Progenitor cell of endocrine pancreas (in vitro differentiated cells): ENCODE measurements at regions not wholly inside any gene's neighbourhood (a gene's known extent, or its start where the extent isn't known, plus 50 kb on each side); places are given as distances from the start of the nearest gene placed in this dataset.

Experiments used
- DNase-seq: peaks from one replicate; pipeline ENCODE4 v3.0.0; 2021; ENCODE audit warnings: low spot score; ENCODE audit not compliant: unreplicated experiment
- H3K27ac Mint-ChIP-seq: 2 replicates; pipeline ENCODE4 v1.8.0; 2021; ENCODE audit warnings: mild to moderate bottlenecking, moderate library complexity, mixed read lengths
- H3K27me3 Mint-ChIP-seq: 2 replicates; pipeline ENCODE4 v1.8.0; 2021; ENCODE audit warnings: mixed read lengths
- H3K36me3 Mint-ChIP-seq: 2 replicates; pipeline ENCODE4 v1.8.0; 2022; ENCODE audit warnings: mixed read lengths; ENCODE audit not compliant: insufficient read depth
- H3K4me1 Mint-ChIP-seq: 2 replicates; pipeline ENCODE4 v1.8.0; 2021; ENCODE audit warnings: low read depth, mixed read lengths
- H3K4me3 Mint-ChIP-seq: 2 replicates; pipeline ENCODE4 v1.8.0; 2021; ENCODE audit warnings: low read depth, mild to moderate bottlenecking, moderate library complexity, mixed read lengths
- H3K9me3 Mint-ChIP-seq: 2 replicates; pipeline ENCODE4 v1.8.0; 2021; ENCODE audit warnings: low read depth, mixed read lengths
- CTCF ChIP-seq: fragments of 200-600 bp; sonication (generic); IDR thresholded peaks from one replicate; pipeline ENCODE4 v1.5.0; 2021; ENCODE audit warnings: antibody characterized with exemption, mild to moderate bottlenecking; ENCODE audit not compliant: unreplicated experiment

- DNase-seq, result no peak
- TF ChIP-seq CTCF, result no peak
- Mint-ChIP-seq H3K9me3 (no peaks in the 10 kb centered on the region), H3K4me3 (no peak overlapping the region), H3K27ac (no peak overlapping the region), H3K36me3 (no peaks in the 10 kb centered on the region), H3K4me1 (peaks cover 1% of the 10 kb centered on the region), H3K27me3 (no peaks in the 10 kb centered on the region)
Observed at GRCh38 chr4:92111493-92111892, 192.3 kb upstream of the GRID2 start.

GRCh38 chr4:92112805-92113204 is 191.0 kb upstream of the GRID2 start:
- no peak for TF ChIP-seq CTCF
- DNase-seq, result no peak
- Mint-ChIP-seq H3K27ac (no peak overlapping the region), H3K27me3 (no peaks in the 10 kb centered on the region), H3K9me3 (peaks cover 3% of the 10 kb centered on the region), H3K36me3 (no peaks in the 10 kb centered on the region), H3K4me3 (no peak overlapping the region), H3K4me1 (no peaks in the 10 kb centered on the region)

GRCh38 chr4:92120810-92121498 is 182.8 kb upstream of the GRID2 start:
- Mint-ChIP-seq H3K27me3 (no peaks in the 10 kb centered on the region), H3K4me3 (no peak overlapping the region), H3K9me3 (peaks cover 3% of the 10 kb centered on the region), H3K4me1 (no peaks in the 10 kb centered on the region), H3K27ac (no peak overlapping the region), H3K36me3 (no peaks in the 10 kb centered on the region)
- no peak for TF ChIP-seq CTCF
- no peak for DNase-seq

- TF ChIP-seq CTCF, result no peak
- H3K4me3 Mint-ChIP-seq, result no peak overlapping the region
Observed at GRCh38 chr4:92122911-92123310, 180.9 kb upstream of the GRID2 start.

GRCh38 chr4:92128676-92129075 is 175.1 kb upstream of the GRID2 start:
- no peaks in the 10 kb centered on the region for H3K36me3 Mint-ChIP-seq
- peaks cover 4% of the 10 kb centered on the region for H3K4me1 Mint-ChIP-seq
- H3K4me3 Mint-ChIP-seq, result no peak overlapping the region
- TF ChIP-seq CTCF, result no peak
- no peak overlapping the region for H3K27ac Mint-ChIP-seq
- H3K9me3 Mint-ChIP-seq, result peaks cover 19% of the 10 kb centered on the region
- DNase-seq, result no peak
- H3K27me3 Mint-ChIP-seq, result no peaks in the 10 kb centered on the region

More at GRCh38 chr4:92122911-92123310, 180.9 kb upstream of the GRID2 start:
- Mint-ChIP-seq H3K27ac (no peak overlapping the region), H3K9me3 (no peaks in the 10 kb centered on the region), H3K4me1 (no peaks in the 10 kb centered on the region), H3K36me3 (no peaks in the 10 kb centered on the region), H3K27me3 (no peaks in the 10 kb centered on the region)
- no peak for DNase-seq
